PC-3 (cell line): ENCODE measurements at regions not wholly inside any gene's neighbourhood (a gene's known extent, or its start where the extent isn't known, plus 50 kb on each side); places are given as distances from the start of the nearest gene placed in this dataset.
"Not testable (repeated sequence)": the region's sequence is repeated elsewhere in the genome, so short reads cannot be mapped to it uniquely, and the experiment has no call there.

ENCODE experiments used
- ATAC-seq: fragments of 200-7000 bp; cut with Tn5 transposase; 2 replicates; pipeline ENCODE4 v1.9.1; 2020; ENCODE audit warnings: mild to moderate bottlenecking, moderate library complexity
- BruUV-seq: library from RNA; stranded (reverse); fragments of 400-500 nt; replicated peaks from 2 replicates; lab custom pipeline; 2021; lab: Mats Ljungman, UMichigan
- CTCF ChIA-PET: fragments of 300-600 bp; sonication (Branson Sonifier 250); formaldehyde crosslinking; loops from one replicate; lab custom pipeline; 2022; ENCODE audit warnings: antibody characterized with exemption; lab: Charles Lee
- POLR2A ChIA-PET: fragments of 300-600 bp; sonication (Branson Sonifier 250); formaldehyde crosslinking; loops from one replicate; lab custom pipeline; 2022; ENCODE audit warnings: antibody characterized with exemption; ENCODE audit not compliant: unreplicated experiment; lab: Charles Lee
- DNase-seq: peaks from one replicate; pipeline ENCODE4 v3.0.0-alpha.2; 2015
- H2AFZ ChIP-seq: fragments of 300-600 bp; sonication (generic); 2 replicates; pipeline ENCODE4 v1.6.0; 2016; ENCODE audit warnings: antibody characterized with exemption, low read length
- H3F3A ChIP-seq: fragments of 300-600 bp; sonication (generic); one replicate; pipeline ENCODE4 v1.6.0; 2017; ENCODE audit warnings: antibody characterized with exemption, low read length, control low read depth, mild to moderate bottlenecking; ENCODE audit not compliant: unreplicated experiment
- H3K27ac ChIP-seq: fragments of 300-600 bp; sonication (generic); 2 replicates; pipeline ENCODE4 v1.5.1; 2016; ENCODE audit warnings: mild to moderate bottlenecking, low read length
- H3K27me3 ChIP-seq: fragments of 300-600 bp; sonication (generic); 2 replicates; pipeline ENCODE4 v1.6.1; 2016; ENCODE audit warnings: low read length, mixed read lengths
- H3K36me3 ChIP-seq: fragments of 300-600 bp; sonication (generic); 2 replicates; pipeline ENCODE4 v1.6.1; 2016; ENCODE audit warnings: low read depth, mixed run types, low read length, mixed read lengths
- H3K4me1 ChIP-seq: fragments of 300-600 bp; sonication (generic); 2 replicates; pipeline ENCODE4 v1.5.1; 2016; ENCODE audit warnings: low read length; ENCODE audit not compliant: insufficient read depth
- H3K4me2 ChIP-seq: fragments of 300-600 bp; sonication (generic); 2 replicates; pipeline ENCODE4 v1.6.0; 2016; ENCODE audit warnings: low read length
- H3K4me3 ChIP-seq: fragments of 300-600 bp; sonication (generic); 2 replicates; pipeline ENCODE4 v1.5.1; 2016; ENCODE audit warnings: mild to moderate bottlenecking, low read length, mixed read lengths
- H3K79me2 ChIP-seq: fragments of 300-600 bp; sonication (generic); 2 replicates; pipeline ENCODE4 v1.6.1; 2017; ENCODE audit warnings: low read length, mixed read lengths
- H3K9ac ChIP-seq: fragments of 300-600 bp; sonication (generic); 2 replicates; pipeline ENCODE4 v1.6.0; 2016; ENCODE audit warnings: mild to moderate bottlenecking, low read length
- H3K9me2 ChIP-seq: fragments of 300-600 bp; sonication (generic); replicated peaks from 2 replicates; pipeline ENCODE4 v1.6.1; 2016; ENCODE audit warnings: mixed run types, low read length, mixed read lengths
- H3K9me3 ChIP-seq: fragments of 300-600 bp; sonication (generic); 2 replicates; pipeline ENCODE4 v1.6.1; 2016; ENCODE audit warnings: low read length, mixed read lengths
- H4K20me1 ChIP-seq: fragments of 300-600 bp; sonication (generic); 2 replicates; pipeline ENCODE4 v1.6.1; 2016; ENCODE audit warnings: low read length, mixed read lengths
- EZH2 ChIP-seq: fragments of 300-600 bp; sonication (generic); IDR thresholded peaks from one replicate; pipeline ENCODE4 v1.6.1; 2017; ENCODE audit warnings: antibody characterized with exemption, mild to moderate bottlenecking, low read length; ENCODE audit not compliant: unreplicated experiment
- EZH2phosphoT487 ChIP-seq: fragments of 300-600 bp; sonication (generic); IDR thresholded peaks from 2 replicates; pipeline ENCODE4 v1.6.1; 2018; ENCODE audit warnings: mild to moderate bottlenecking, antibody characterized with exemption, low read length, borderline replicate concordance
- intact Hi-C: fragments of 100-400 bp; cut with micrococcal nuclease; formaldehyde crosslinking; loops from 2 replicates; pipeline ENCODE4 v1.9.0; 2023
- TF ChIP-seq, protein P1 (sequence below): fragments of 300-600 bp; sonication (generic); conservative IDR thresholded peaks from 2 replicates; pipeline ENCODE4 v1.5.1; 2017; ENCODE audit warnings: antibody characterized with exemption, low read depth, mild to moderate bottlenecking, low read length

DNA sequence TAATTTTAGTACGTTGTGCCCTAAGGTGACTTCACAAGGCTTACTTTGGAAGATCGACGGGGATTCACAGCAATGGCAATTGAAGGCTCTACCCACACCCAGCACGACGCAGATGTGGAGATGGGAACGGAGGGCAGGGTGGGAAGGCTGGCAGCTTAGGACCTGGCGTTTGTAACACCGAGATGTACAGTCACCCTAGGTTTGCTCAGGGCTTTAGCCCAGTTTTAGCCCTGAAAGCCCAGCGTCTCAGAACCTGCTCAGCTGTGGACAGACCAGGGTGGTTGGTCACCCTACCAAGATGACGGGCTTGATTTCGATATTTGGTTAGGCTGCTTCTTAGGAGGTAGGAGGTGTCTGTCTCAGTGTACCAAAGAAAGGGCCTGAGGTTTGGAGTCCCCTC lies 100.5 kb upstream of the MED13L start:
- POLR2A ChIA-PET, result no interaction called here
- no peak for TF ChIP-seq EZH2phosphoT487
- TF ChIP-seq, protein P1, sequence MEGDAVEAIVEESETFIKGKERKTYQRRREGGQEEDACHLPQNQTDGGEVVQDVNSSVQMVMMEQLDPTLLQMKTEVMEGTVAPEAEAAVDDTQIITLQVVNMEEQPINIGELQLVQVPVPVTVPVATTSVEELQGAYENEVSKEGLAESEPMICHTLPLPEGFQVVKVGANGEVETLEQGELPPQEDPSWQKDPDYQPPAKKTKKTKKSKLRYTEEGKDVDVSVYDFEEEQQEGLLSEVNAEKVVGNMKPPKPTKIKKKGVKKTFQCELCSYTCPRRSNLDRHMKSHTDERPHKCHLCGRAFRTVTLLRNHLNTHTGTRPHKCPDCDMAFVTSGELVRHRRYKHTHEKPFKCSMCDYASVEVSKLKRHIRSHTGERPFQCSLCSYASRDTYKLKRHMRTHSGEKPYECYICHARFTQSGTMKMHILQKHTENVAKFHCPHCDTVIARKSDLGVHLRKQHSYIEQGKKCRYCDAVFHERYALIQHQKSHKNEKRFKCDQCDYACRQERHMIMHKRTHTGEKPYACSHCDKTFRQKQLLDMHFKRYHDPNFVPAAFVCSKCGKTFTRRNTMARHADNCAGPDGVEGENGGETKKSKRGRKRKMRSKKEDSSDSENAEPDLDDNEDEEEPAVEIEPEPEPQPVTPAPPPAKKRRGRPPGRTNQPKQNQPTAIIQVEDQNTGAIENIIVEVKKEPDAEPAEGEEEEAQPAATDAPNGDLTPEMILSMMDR, result no peak
- no peak for TF ChIP-seq EZH2
- intact Hi-C loops, result no loop called here
- peaks cover 6% of the 10 kb centered on the region for H3F3A ChIP-seq
- H3K9me2 ChIP-seq, result no peaks in the 10 kb centered on the region
- H3K4me2 ChIP-seq, result no peak overlapping the region
- H3K4me1 ChIP-seq, result peaks cover 44% of the 10 kb centered on the region
- DNase-seq (no peak), ATAC-seq (no peak)
- no TSS peak for BruUV-seq
- CTCF ChIA-PET, result no interaction called here
- no peak overlapping the region for H2AFZ ChIP-seq
- no peak overlapping the region for H3K4me3 ChIP-seq
- H4K20me1 ChIP-seq, result no peaks in the 10 kb centered on the region
- no peak overlapping the region for H3K27ac ChIP-seq
- H3K79me2 ChIP-seq, result no peaks in the 10 kb centered on the region
- no peak overlapping the region for H3K9ac ChIP-seq
- no peaks in the 10 kb centered on the region for H3K27me3 ChIP-seq
- H3K36me3 ChIP-seq, result no peaks in the 10 kb centered on the region
- no peaks in the 10 kb centered on the region for H3K9me3 ChIP-seq

DNA sequence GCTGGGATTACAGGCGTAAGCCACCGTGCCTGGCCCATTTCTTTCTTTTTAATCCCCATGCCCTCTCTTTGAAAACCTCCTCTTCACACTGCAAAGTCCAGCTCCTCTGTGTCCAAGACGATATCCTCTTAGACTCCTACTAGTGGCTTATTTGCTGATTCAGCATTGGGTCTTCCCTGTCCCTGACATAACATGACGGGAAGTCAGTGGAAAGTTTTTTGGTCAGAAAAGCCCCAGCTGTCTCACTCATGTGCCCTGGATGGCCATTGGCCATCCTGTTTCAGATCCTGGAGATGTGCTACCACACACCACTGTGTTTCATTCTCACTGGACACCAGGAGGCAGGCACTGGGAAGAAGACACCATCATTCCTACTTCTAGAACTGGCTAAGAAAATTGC lies 102.6 kb upstream of the MED13L start:
- intact Hi-C loops, result loop anchor here (5.0 kb wide), 1 partner anchor 103 kb away; the partner anchor contains the start of gene MED13L
- no peak overlapping the region for H3K27ac ChIP-seq
- TF ChIP-seq, protein P1, result no peak
- TF ChIP-seq EZH2, result no peak
- TF ChIP-seq EZH2phosphoT487, result no peak
- no peak overlapping the region for H3K4me3 ChIP-seq
- H3K9me3 ChIP-seq, result no peaks in the 10 kb centered on the region
- H3F3A ChIP-seq, result peaks cover 6% of the 10 kb centered on the region
- no peak for DNase-seq
- no TSS peak for BruUV-seq
- H4K20me1 ChIP-seq, result no peaks in the 10 kb centered on the region
- POLR2A ChIA-PET, result no interaction called here
- ATAC-seq, result no peak
- peaks cover 60% of the 10 kb centered on the region for H3K4me1 ChIP-seq
- CTCF ChIA-PET, result no interaction called here
- H3K79me2 ChIP-seq, result no peaks in the 10 kb centered on the region
- no peaks in the 10 kb centered on the region for H3K36me3 ChIP-seq
- H3K27me3 ChIP-seq, result no peaks in the 10 kb centered on the region
- no peak overlapping the region for H3K9ac ChIP-seq
- no peaks in the 10 kb centered on the region for H3K9me2 ChIP-seq
- H3K4me2 ChIP-seq, result no peak overlapping the region
- H2AFZ ChIP-seq, result no peak overlapping the region

DNA sequence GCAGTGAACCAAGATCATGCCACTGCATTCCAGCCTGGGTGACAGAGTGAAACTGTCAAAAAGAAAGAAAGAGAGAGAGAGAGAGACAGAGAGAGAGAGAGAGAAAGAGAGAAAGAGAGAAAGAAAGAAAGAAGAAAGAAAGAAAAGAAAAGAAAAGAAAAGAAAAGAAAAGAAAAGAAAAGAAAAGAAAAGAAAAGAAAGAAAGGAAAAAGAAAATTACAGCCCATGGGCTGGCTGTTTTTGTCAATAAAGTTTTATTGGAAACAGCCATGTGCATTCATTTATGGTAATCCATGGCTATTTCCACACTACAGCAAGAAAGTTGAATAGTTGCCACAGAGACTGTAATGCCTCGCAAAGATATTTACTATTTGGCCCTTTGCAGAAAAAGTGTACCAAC lies 103.2 kb upstream of the MED13L start:
- H3K4me2 ChIP-seq, H3F3A ChIP-seq, CTCF ChIA-PET, H3K9me3 ChIP-seq, H3K9ac ChIP-seq, H2AFZ ChIP-seq, ATAC-seq, H3K27ac ChIP-seq, H4K20me1 ChIP-seq, POLR2A ChIA-PET, H3K4me3 ChIP-seq, H3K27me3 ChIP-seq, H3K79me2 ChIP-seq, H3K9me2 ChIP-seq, H3K36me3 ChIP-seq, BruUV-seq: not testable (repeated sequence)
- peaks cover 60% of the 10 kb centered on the region for H3K4me1 ChIP-seq
- intact Hi-C loops, result loop anchor here (5.0 kb wide), 1 partner anchor 103 kb away; the partner anchor contains the start of gene MED13L
- peak; percentile 42 for DNase-seq
